ENCODE measurements at regions not wholly inside any gene's neighbourhood (a gene's known extent, or its start where the extent isn't known, plus 50 kb on each side); places are given as distances from the start of the nearest gene placed in this dataset.

DNA sequence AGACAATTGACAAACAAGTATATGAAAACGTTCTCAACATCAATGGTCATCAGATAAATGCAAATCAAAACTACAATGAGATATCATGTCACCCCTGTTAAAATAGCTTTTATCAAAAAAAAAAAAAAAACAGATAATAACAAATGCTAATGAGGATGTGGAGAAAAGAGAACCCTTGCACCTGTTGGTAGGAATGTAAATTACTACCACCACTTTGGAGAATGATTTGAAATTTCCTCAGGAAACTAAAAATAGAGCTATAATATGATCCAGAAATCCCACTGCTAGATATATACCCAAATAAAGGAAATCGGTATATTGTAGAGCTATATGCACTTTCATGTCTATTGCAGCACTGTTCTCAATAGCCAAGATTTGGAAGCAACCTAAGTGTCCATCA lies 470.6 kb upstream of the FSTL5 start:
- Mint-ChIP-seq H3K4me3 (no peak overlapping the region), H3K9me3 (no peaks in the 10 kb centered on the region), H3K36me3 (no peaks in the 10 kb centered on the region), H3K4me1 (ENCODE audit: unreplicated experiment) (no peaks in the 10 kb centered on the region), H3K27ac (no peak overlapping the region), H3K27me3 (no peaks in the 10 kb centered on the region)
- no peak for DNase-seq (ENCODE audit: extremely low spot score, unreplicated experiment)
- TF ChIP-seq, protein P1, sequence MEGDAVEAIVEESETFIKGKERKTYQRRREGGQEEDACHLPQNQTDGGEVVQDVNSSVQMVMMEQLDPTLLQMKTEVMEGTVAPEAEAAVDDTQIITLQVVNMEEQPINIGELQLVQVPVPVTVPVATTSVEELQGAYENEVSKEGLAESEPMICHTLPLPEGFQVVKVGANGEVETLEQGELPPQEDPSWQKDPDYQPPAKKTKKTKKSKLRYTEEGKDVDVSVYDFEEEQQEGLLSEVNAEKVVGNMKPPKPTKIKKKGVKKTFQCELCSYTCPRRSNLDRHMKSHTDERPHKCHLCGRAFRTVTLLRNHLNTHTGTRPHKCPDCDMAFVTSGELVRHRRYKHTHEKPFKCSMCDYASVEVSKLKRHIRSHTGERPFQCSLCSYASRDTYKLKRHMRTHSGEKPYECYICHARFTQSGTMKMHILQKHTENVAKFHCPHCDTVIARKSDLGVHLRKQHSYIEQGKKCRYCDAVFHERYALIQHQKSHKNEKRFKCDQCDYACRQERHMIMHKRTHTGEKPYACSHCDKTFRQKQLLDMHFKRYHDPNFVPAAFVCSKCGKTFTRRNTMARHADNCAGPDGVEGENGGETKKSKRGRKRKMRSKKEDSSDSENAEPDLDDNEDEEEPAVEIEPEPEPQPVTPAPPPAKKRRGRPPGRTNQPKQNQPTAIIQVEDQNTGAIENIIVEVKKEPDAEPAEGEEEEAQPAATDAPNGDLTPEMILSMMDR (conservative IDR thresholded peaks at IDR 0.05) = peak; percentile 54

GRCh38 chr4:162622664-162623063 lies 458.9 kb upstream of the FSTL5 start:
- no peak for DNase-seq (ENCODE audit: extremely low spot score, unreplicated experiment)
- H3K4me1 Mint-ChIP-seq (ENCODE audit: unreplicated experiment) = no peaks in the 10 kb centered on the region
- no peaks in the 10 kb centered on the region for H3K27me3 Mint-ChIP-seq
- TF ChIP-seq, protein P1 (conservative IDR thresholded peaks at IDR 0.05) = no peak
- no peak overlapping the region for H3K27ac Mint-ChIP-seq
- no peaks in the 10 kb centered on the region for H3K9me3 Mint-ChIP-seq
- H3K36me3 Mint-ChIP-seq = no peaks in the 10 kb centered on the region
- H3K4me3 Mint-ChIP-seq = no peak overlapping the region

- TF ChIP-seq, protein P1 (conservative IDR thresholded peaks at IDR 0.05) = no peak
- Mint-ChIP-seq H3K9me3 (no peaks in the 10 kb centered on the region), H3K4me3 (no peak overlapping the region), H3K36me3 (no peaks in the 10 kb centered on the region), H3K27me3 (no peaks in the 10 kb centered on the region), H3K27ac (no peak overlapping the region), H3K4me1 (ENCODE audit: unreplicated experiment) (no peaks in the 10 kb centered on the region)
- no peak for DNase-seq (ENCODE audit: extremely low spot score, unreplicated experiment)
These were observed 446.3 kb upstream of the FSTL5 start for GRCh38 chr4:162610116-162610515.

DNA sequence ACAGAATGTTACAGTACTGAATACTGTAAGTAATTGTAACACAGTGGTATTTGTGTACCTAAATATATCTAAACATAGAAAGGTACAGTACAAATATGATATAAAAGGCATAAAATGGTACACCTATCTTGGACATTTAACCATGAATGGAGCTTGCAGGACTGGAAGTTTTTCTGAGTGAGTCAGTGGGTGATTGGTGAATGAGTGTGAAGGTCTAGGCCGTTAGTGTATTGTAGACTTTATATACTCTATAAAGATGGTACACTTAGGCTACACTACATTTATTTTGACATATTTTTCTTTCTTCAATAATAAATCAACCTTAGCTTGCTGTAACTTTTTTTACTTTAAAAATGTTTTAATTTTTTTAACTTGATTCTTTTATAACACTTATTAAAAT lies 422.5 kb upstream of the FSTL5 start:
- Mint-ChIP-seq H3K9me3 (no peaks in the 10 kb centered on the region), H3K27me3 (no peaks in the 10 kb centered on the region), H3K4me3 (no peak overlapping the region), H3K4me1 (ENCODE audit: unreplicated experiment) (no peaks in the 10 kb centered on the region), H3K27ac (no peak overlapping the region), H3K36me3 (no peaks in the 10 kb centered on the region)
- DNase-seq (ENCODE audit: extremely low spot score, unreplicated experiment) = no peak
- TF ChIP-seq, protein P1 (conservative IDR thresholded peaks at IDR 0.05) = no peak

- TF ChIP-seq, protein P1 (conservative IDR thresholded peaks at IDR 0.05) = no peak
- H3K4me1 Mint-ChIP-seq (ENCODE audit: unreplicated experiment) = no peaks in the 10 kb centered on the region
- H3K36me3 Mint-ChIP-seq = no peaks in the 10 kb centered on the region
- H3K27me3 Mint-ChIP-seq = no peaks in the 10 kb centered on the region
- H3K9me3 Mint-ChIP-seq = no peaks in the 10 kb centered on the region
- no peak overlapping the region for H3K27ac Mint-ChIP-seq
- no peak for DNase-seq (ENCODE audit: extremely low spot score, unreplicated experiment)
- H3K4me3 Mint-ChIP-seq = no peak overlapping the region
These were observed 418.4 kb upstream of the FSTL5 start for GRCh38 chr4:162582180-162582579.

DNA sequence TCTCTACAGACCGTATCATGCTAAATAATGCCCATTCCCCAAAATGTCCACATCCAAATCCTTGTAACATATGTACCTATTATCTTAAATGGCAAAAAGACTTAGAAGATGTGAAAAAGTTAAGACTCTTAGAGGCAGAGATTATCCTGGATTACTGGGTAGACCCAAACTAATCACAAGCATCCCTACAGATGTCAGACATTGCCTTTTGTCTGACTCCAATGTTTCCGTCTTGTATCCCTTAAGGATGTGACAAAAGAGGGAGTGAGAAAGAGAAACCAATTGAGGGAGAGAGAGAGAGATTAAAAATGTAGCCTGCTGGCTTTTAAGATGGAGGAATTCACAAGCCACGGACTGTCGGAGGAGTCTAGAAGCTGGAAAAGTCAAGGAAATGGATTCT lies 401.9 kb upstream of the FSTL5 start:
- no peak for DNase-seq (ENCODE audit: extremely low spot score, unreplicated experiment)
- Mint-ChIP-seq H3K4me1 (ENCODE audit: unreplicated experiment) (no peaks in the 10 kb centered on the region), H3K4me3 (no peak overlapping the region), H3K27me3 (no peaks in the 10 kb centered on the region), H3K9me3 (no peaks in the 10 kb centered on the region), H3K36me3 (no peaks in the 10 kb centered on the region), H3K27ac (no peak overlapping the region)
- TF ChIP-seq, protein P1 (conservative IDR thresholded peaks at IDR 0.05) = no peak

Data from type B pancreatic cell (in vitro differentiated cells).